ENCODE measurements at regions not wholly inside any gene's neighbourhood (a gene's known extent, or its start where the extent isn't known, plus 50 kb on each side); places are given as distances from the start of the nearest gene placed in this dataset.

DNA sequence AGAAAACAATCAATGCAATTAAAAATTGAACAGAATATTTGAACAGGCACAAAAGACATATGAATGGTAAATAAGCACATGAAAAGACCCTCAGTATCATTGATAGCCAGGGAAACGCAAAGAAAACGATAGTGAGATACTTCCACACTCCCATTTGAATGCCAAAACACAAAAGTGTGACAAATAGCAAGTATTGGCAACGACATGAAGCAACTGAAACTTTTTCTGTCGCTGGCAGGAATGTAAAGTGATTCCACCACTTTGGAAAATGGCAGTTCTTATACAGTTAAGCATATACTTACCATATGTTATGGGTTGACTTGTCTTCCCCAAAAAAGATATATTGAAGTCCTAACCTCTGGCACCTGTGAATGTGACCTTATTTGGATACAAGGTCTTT, 62.9 kb upstream of the NAV2 start (continued):
- TF ChIP-seq SIN3A (conservative IDR thresholded peaks at IDR 0.05 in 1 of 2, IDR thresholded peaks at IDR 0.05 in 1 of 2; ENCODE audit: low read depth in 1 of 2, low read length in 2 of 2) (no peak), CBX5 (IDR thresholded peaks at IDR 0.05; ENCODE audit: low read depth, low read length) (no peak)
